GM10248 (cell line): ENCODE measurements at regions not wholly inside any gene's neighbourhood (a gene's known extent, or its start where the extent isn't known, plus 50 kb on each side); places are given as distances from the start of the nearest gene placed in this dataset.

ENCODE experiments used
- CTCF ChIA-PET: fragments of 300-600 bp; sonication (Branson Sonifier 250); formaldehyde crosslinking; extraction: SDS; loops from one replicate; lab custom pipeline; 2021; ENCODE audit warnings: antibody characterized with exemption; lab: Yijun Ruan, JAX
- POLR2A ChIA-PET: fragments of 350-650 bp; sonication (Branson Sonifier 250); formaldehyde crosslinking; extraction: SDS; loops from one replicate; lab custom pipeline; 2020; ENCODE audit warnings: antibody characterized with exemption; lab: Yijun Ruan, JAX
- DNase-seq: peaks from one replicate; pipeline ENCODE4 v3.0.0; 2012; ENCODE audit errors: extremely low spot score
- CTCF ChIP-seq: IDR thresholded peaks from 2 replicates; pipeline ENCODE4 v1.5.1; 2012; ENCODE audit warnings: mild to moderate bottlenecking, low read depth; ENCODE audit errors: extremely low read depth, missing control alignments, control extremely low read depth

DNA sequence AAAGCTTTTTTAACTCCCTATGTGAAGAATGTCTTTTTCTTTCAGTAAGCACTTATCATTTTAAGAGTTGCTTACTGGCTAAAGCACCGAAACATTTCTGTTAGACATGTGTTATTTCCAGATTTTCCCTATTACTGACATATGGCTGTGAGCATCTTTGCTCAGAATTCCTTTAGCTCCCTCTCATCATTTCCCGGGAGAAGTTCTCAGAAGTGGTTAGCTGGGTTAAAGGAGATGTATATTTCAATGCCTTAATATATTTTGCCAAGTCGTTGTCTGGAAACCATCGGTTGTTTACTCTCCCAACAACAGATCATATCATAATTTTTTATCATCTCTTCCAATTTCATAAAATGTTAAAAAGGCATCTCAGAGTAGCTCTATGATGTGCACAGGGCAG is 396.5 kb downstream of the OCA2 start:
- TF ChIP-seq CTCF = no peak
- POLR2A ChIA-PET = no interaction called here
- CTCF ChIA-PET = interaction anchor here (1.1 to 1.5 kb wide), 3 partner anchors 10 to 40 kb away, joined by 3 to 6 read pairs (median 3); no protein-coding TSS in a partner anchor
- DNase-seq = no peak

GRCh38 chr15:27701956-27702355 is 397.2 kb downstream of the OCA2 start:
- POLR2A ChIA-PET = no interaction called here
- CTCF ChIA-PET = interaction anchor here (1.4 to 1.5 kb wide), 2 partner anchors 11 to 39 kb away, joined by 3 to 6 read pairs; no protein-coding TSS in a partner anchor
- TF ChIP-seq CTCF = no peak
- no peak for DNase-seq

DNA sequence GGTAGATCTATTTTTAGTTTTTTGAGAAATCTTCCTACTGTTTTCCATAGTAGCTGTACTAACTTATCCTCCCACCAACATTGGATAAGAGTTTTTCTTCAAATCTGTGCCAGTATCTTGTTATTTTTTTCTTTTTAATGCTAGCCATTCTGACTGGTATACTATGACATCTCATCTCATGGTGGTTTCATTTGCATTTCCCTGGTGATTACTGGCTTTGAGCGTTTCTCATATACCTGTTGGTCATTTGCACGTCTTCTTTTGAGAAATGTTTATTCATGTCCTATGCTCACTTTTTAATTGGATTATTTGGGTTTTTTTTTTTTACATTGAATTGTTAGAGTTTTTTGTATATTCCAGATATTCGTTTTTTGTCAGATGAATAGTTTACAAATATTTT is 398.1 kb downstream of the OCA2 start:
- CTCF ChIA-PET = no interaction called here
- no peak for TF ChIP-seq CTCF
- POLR2A ChIA-PET = no interaction called here
- DNase-seq = no peak

GRCh38 chr15:27699699-27700098 is 399.4 kb downstream of the OCA2 start:
- ChIA-PET POLR2A (no interaction called here), CTCF (no interaction called here)
- no peak for TF ChIP-seq CTCF
- DNase-seq = no peak

- ChIA-PET POLR2A (no interaction called here), CTCF (no interaction called here)
- no peak for TF ChIP-seq CTCF
- no peak for DNase-seq
Observed at GRCh38 chr15:27696530-27696929, 402.6 kb downstream of the OCA2 start.

GRCh38 chr15:27695726-27696125 is 403.4 kb downstream of the OCA2 start:
- ChIA-PET POLR2A (no interaction called here), CTCF (no interaction called here)
- no peak for DNase-seq
- TF ChIP-seq CTCF = no peak
